ENCODE measurements at regions not wholly inside any gene's neighbourhood (a gene's known extent, or its start where the extent isn't known, plus 50 kb on each side); places are given as distances from the start of the nearest gene placed in this dataset.

DNA sequence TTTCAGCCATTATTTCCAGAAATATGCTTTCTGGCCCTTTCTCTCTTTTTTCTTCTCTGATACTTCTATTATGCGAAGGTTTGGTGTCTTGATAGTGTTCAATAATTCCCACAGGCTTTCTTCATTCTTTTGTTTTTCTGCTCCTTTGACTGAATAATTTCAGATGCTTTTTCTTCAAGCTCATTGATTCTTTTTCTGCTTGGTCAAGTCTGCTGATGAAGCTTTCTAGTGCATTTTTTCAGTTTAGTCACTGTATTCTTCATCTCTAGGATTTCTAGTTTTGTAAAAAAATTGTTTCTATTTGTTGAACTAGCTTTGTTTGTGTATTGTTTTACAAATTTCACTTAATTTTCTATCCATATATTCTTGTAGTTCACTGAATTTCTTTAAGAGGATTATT lies 304.0 kb upstream of the TARS1 start:
- TF ChIP-seq RAD21 (IDR thresholded peaks at IDR 0.05; ENCODE audit: low read depth) = no peak

DNA sequence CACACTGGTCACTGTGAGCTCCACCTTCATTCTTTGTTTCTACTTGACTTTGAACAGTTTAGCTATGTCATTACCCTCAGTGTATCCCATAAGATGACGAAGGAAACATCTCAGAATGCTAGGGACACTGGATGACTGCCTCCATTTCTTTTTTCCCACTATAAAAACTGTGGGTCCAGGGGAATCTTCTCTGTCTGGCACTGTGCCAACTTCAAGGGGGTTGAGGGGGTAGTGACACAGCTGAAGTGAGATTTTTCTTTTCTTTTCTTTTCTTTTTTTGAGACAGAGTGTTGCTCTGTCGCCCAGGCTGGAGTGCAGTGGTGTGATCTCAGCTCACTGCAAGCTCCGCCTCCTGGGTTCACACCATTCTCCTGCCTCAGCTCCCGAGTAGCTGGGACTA lies 302.6 kb upstream of the TARS1 start:
- peak; percentile 60; the same call in 1 of the 2 replicates for TF ChIP-seq NFIC (IDR thresholded peaks at IDR 0.05)

DNA sequence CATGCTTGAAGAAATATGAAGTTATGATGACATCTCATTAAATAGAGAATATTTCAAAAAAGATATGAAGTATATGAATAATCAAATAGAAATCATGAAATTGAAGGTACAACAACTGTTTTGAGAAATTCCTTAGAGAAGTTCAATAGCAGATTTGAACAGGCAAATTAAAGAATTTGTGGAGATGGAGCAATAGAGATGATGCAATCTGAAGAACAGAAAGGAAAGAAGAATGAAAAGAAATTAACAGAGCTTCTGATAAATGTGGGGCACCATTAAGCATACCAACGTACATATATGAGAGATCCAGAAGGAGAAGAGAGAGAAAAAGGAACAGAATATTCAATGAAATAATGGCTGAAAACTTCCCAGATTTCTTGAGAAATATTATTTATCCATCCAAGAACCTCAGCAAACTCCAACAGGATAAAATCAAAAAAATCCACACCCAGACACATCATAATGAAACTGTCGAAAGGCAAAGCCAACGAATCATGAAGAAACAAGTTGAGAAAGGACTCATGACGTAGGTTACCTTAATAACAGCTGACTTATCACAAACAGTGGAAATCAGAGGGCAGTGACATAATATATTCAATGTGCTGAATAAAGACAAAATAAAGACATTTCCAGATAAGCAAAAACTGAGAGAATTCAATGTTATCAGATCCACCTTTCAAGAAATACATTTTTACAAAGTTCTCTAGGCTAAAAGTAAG lies 297.2 kb upstream of the TARS1 start:
- TF ChIP-seq NFIC (IDR thresholded peaks at IDR 0.05) = no peak
- no peak for TF ChIP-seq FOXM1 (IDR thresholded peaks at IDR 0.05; ENCODE audit: borderline replicate concordance, low read depth)
- no peak for TF ChIP-seq ZBTB7A (IDR thresholded peaks at IDR 0.05; ENCODE audit: low read depth)
- no peak for TF ChIP-seq TCF12 (IDR thresholded peaks at IDR 0.05; ENCODE audit: low read depth)
- no peak for TF ChIP-seq CEBPB (IDR thresholded peaks at IDR 0.05)

DNA sequence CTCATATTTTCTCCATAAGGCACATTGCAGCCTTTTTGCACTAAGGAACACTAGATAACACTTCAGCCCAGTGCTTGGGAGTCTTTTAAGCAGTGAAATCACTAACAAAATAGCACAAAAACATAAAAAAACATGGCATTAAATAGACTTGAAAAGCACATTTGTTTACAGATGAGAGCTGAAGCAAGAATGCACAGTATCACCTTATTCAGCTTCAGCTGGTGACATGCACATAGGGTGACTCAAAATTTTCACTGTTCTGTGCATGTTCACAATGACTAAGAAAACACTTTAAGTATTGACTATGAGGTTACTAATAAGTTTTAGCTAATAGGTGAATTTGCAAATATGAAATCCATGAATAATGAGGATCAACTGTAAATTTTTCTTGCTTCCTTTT lies 293.9 kb upstream of the TARS1 start:
- TF ChIP-seq CEBPB (IDR thresholded peaks at IDR 0.05) (no peak), EP300 (IDR thresholded peaks at IDR 0.05; ENCODE audit: borderline replicate concordance) (no peak), FOXM1 (IDR thresholded peaks at IDR 0.05; ENCODE audit: borderline replicate concordance, low read depth) (no peak), TAF1 (IDR thresholded peaks at IDR 0.05; ENCODE audit: low read depth) (no peak), ZBTB7A (IDR thresholded peaks at IDR 0.05; ENCODE audit: low read depth) (no peak), TCF12 (IDR thresholded peaks at IDR 0.05; ENCODE audit: low read depth) (no peak), EGR1 (IDR thresholded peaks at IDR 0.05) (no peak)

DNA sequence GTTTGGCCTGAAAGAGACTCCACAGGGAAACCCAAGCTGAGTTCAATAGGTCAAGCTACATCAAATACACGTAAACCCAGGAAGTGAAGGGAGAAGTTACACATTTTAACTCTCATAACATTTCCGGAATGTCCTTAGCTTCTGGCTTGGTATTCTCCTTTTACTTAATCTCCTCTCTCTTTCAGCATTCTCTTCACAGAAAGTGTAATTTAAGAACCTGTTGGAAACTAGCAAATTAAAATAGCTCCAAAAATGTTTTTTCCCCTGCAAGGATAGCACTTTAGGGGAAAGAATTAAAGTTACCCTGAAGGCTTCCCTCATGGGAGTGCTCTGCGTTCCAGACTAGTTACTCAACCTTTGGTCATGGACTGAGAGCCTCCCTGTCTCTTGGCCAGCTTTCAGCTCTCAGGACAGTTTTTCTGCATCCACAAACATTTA lies 292.7 kb upstream of the TARS1 start:
- TF ChIP-seq, protein P1, sequence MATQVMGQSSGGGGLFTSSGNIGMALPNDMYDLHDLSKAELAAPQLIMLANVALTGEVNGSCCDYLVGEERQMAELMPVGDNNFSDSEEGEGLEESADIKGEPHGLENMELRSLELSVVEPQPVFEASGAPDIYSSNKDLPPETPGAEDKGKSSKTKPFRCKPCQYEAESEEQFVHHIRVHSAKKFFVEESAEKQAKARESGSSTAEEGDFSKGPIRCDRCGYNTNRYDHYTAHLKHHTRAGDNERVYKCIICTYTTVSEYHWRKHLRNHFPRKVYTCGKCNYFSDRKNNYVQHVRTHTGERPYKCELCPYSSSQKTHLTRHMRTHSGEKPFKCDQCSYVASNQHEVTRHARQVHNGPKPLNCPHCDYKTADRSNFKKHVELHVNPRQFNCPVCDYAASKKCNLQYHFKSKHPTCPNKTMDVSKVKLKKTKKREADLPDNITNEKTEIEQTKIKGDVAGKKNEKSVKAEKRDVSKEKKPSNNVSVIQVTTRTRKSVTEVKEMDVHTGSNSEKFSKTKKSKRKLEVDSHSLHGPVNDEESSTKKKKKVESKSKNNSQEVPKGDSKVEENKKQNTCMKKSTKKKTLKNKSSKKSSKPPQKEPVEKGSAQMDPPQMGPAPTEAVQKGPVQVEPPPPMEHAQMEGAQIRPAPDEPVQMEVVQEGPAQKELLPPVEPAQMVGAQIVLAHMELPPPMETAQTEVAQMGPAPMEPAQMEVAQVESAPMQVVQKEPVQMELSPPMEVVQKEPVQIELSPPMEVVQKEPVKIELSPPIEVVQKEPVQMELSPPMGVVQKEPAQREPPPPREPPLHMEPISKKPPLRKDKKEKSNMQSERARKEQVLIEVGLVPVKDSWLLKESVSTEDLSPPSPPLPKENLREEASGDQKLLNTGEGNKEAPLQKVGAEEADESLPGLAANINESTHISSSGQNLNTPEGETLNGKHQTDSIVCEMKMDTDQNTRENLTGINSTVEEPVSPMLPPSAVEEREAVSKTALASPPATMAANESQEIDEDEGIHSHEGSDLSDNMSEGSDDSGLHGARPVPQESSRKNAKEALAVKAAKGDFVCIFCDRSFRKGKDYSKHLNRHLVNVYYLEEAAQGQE (IDR thresholded peaks at IDR 0.05; ENCODE audit: low read depth) = no peak
- TF ChIP-seq TEAD4 (IDR thresholded peaks at IDR 0.05) = no peak
- TF ChIP-seq YY1 (IDR thresholded peaks at IDR 0.05; ENCODE audit: low read depth) = no peak
- TF ChIP-seq EP300 (IDR thresholded peaks at IDR 0.05; ENCODE audit: borderline replicate concordance) = no peak
- TF ChIP-seq CREB1 (IDR thresholded peaks at IDR 0.05; ENCODE audit: low read depth) = no peak
- no peak for TF ChIP-seq RAD21 (IDR thresholded peaks at IDR 0.05; ENCODE audit: low read depth)

DNA sequence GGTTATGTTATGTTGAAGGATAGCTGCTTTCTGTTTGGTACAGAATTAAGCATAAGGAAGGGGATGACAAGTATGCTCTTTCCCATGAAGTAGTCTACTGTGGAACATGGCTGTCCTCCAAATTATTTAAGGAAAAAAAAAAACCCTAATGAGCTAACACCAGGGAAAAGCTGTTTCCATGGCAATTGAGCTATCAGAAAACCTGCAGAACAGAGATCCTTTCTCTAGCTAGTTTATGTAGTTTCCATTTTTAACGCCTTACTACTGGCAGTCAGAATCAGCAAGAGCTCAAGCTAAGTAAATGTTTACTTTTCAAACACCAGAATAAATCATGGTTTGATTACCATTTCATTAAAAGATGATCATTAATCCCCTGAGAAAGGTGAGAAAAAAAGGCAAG lies 287.4 kb upstream of the TARS1 start:
- TF ChIP-seq, protein P1 (IDR thresholded peaks at IDR 0.05; ENCODE audit: low read depth) = no peak
- no peak for TF ChIP-seq TEAD4 (IDR thresholded peaks at IDR 0.05)
- TF ChIP-seq RAD21 (IDR thresholded peaks at IDR 0.05; ENCODE audit: low read depth) = no peak
- TF ChIP-seq, protein P2, sequence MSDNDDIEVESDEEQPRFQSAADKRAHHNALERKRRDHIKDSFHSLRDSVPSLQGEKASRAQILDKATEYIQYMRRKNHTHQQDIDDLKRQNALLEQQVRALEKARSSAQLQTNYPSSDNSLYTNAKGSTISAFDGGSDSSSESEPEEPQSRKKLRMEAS (IDR thresholded peaks at IDR 0.05) = no peak
- TF ChIP-seq CREB1 (IDR thresholded peaks at IDR 0.05; ENCODE audit: low read depth) = no peak
- TF ChIP-seq TCF12 (IDR thresholded peaks at IDR 0.05; ENCODE audit: low read depth) = no peak
- TF ChIP-seq NFIC (IDR thresholded peaks at IDR 0.05) = no peak
- TF ChIP-seq, protein P3, sequence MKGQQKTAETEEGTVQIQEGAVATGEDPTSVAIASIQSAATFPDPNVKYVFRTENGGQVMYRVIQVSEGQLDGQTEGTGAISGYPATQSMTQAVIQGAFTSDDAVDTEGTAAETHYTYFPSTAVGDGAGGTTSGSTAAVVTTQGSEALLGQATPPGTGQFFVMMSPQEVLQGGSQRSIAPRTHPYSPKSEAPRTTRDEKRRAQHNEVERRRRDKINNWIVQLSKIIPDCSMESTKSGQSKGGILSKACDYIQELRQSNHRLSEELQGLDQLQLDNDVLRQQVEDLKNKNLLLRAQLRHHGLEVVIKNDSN (IDR thresholded peaks at IDR 0.05) = no peak
- TF ChIP-seq EP300 (IDR thresholded peaks at IDR 0.05; ENCODE audit: borderline replicate concordance) = no peak
- TF ChIP-seq EGR1 (IDR thresholded peaks at IDR 0.05) = no peak
- no peak for TF ChIP-seq FOXM1 (IDR thresholded peaks at IDR 0.05; ENCODE audit: borderline replicate concordance, low read depth)

DNA sequence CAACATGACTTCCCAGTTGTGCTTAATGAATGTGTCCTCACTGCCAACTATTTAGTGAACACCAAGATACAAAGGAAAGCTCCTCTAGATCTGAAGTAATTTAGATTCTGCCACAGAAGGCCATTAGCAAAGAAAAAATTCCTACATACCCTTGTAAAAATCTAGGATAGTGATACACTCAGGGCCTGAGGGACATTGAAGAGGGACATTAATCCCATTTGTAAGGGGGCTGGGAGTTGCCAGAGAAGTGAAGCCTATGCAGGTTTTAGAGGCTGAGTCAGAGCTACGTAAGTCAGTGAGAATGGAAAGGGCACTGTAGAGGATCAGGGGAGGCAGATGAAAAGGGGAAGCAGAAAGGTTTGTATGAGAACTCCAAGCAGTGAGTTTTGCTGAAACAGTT lies 286.9 kb upstream of the TARS1 start:
- no peak for TF ChIP-seq TAF1 (IDR thresholded peaks at IDR 0.05; ENCODE audit: low read depth)
- no peak for TF ChIP-seq EGR1 (IDR thresholded peaks at IDR 0.05)
- TF ChIP-seq, protein P3 (IDR thresholded peaks at IDR 0.05) = no peak
- no peak for TF ChIP-seq NFIC (IDR thresholded peaks at IDR 0.05)
- no peak for TF ChIP-seq CREB1 (IDR thresholded peaks at IDR 0.05; ENCODE audit: low read depth)
- TF ChIP-seq ZBTB7A (IDR thresholded peaks at IDR 0.05; ENCODE audit: low read depth) = no peak
